ENCODE measurements at regions not wholly inside any gene's neighbourhood (a gene's known extent, or its start where the extent isn't known, plus 50 kb on each side); places are given as distances from the start of the nearest gene placed in this dataset.

DNA sequence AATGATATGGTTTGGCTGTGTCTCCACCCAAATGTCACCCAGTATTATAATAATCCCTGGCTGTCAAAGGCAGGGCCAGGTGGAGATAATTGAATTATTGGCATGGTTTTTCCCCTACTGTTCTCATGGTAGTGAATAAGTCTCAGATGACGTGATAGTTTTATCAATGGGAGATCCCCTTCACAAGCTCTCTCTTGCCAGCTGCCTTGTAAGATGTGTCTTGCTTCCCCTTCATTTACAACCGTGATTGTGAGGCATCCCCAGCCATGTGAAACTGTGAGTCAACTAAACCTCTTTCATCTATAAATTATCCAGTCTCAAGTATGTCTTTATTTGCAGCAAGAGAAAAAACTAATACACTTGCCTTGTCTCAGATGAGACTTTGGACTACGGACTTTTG lies 907.3 kb upstream of the MANEA start:
- H3K4me3 ChIP-seq (ENCODE audit: low read depth, low read length): no peak overlapping the region
- no peak for DNase-seq (ENCODE audit: low read depth, low spot score)
- in situ Hi-C loops (cut with HindIII; ENCODE audit: low sequenced_read_pairs): no loop called here
- TF ChIP-seq, protein P1, sequence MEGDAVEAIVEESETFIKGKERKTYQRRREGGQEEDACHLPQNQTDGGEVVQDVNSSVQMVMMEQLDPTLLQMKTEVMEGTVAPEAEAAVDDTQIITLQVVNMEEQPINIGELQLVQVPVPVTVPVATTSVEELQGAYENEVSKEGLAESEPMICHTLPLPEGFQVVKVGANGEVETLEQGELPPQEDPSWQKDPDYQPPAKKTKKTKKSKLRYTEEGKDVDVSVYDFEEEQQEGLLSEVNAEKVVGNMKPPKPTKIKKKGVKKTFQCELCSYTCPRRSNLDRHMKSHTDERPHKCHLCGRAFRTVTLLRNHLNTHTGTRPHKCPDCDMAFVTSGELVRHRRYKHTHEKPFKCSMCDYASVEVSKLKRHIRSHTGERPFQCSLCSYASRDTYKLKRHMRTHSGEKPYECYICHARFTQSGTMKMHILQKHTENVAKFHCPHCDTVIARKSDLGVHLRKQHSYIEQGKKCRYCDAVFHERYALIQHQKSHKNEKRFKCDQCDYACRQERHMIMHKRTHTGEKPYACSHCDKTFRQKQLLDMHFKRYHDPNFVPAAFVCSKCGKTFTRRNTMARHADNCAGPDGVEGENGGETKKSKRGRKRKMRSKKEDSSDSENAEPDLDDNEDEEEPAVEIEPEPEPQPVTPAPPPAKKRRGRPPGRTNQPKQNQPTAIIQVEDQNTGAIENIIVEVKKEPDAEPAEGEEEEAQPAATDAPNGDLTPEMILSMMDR (IDR thresholded peaks at IDR 0.05; ENCODE audit: low read depth, low read length): no peak

DNA sequence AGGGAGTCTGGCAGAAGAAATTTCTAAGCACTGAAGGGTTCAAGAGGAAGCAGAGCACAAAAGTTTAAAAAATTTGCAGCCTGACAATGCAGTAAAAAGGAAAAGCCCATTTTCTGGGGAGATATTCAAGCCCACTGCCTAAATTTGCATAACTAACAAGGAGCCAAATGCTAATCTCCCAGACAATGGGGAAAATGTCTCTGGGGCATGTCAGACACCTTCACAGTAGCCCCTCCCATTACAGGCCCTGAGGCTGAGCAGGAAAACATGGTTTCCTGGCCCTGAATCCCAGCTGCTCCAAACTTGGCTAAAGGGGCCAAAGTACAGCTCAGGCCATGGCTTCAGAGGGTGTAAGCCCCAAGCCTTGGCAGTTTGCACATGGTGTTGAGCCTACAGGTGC lies 908.5 kb upstream of the MANEA start:
- in situ Hi-C loops (cut with HindIII; ENCODE audit: low sequenced_read_pairs): no loop called here
- no peak overlapping the region for H3K4me3 ChIP-seq (ENCODE audit: low read depth, low read length)
- TF ChIP-seq, protein P1 (IDR thresholded peaks at IDR 0.05; ENCODE audit: low read depth, low read length): no peak
- no peak for DNase-seq (ENCODE audit: low read depth, low spot score)

DNA sequence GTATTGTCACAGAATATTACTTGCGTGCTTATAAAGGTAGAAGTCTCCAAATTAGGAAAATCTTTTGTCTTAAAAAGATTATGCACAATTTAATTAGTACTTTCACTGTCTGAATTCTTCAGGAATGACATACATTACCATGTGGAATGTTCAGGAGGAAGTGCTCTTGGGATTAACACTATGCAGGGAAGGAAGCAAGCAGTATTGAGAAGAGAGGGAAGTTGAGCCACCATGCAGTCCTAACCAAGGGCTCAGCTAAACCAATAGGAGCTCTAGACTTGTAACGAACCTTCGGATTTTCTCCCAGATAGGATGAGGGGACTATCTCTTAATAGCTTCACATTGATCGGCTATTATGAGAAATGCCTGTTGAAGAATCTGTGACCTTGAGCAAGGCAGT lies 918.4 kb upstream of the MANEA start:
- no peak overlapping the region for H3K4me3 ChIP-seq (ENCODE audit: low read depth, low read length)
- in situ Hi-C loops (cut with HindIII; ENCODE audit: low sequenced_read_pairs): no loop called here
- TF ChIP-seq, protein P1 (IDR thresholded peaks at IDR 0.05; ENCODE audit: low read depth, low read length): no peak
- no peak for DNase-seq (ENCODE audit: low read depth, low spot score)

DNA sequence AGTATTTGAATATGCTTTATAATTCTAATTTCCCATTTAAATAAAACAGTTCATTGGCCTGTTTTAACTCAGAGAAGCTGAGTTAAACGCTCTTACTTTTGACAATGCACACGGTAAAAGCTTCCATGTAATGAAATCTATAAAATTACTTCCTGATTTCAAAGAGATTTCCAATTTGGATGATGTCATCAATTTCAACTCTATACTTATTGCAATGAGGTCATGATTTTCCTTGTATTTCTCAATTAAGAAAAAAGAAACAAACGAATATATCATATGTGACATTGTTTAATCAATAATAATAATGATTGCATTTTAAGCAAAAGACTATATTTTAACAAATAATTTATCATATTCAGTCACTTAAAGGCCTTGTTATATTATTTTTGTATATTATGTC lies 926.1 kb upstream of the MANEA start:
- TF ChIP-seq, protein P1 (IDR thresholded peaks at IDR 0.05; ENCODE audit: low read depth, low read length): no peak
- no peak overlapping the region for H3K4me3 ChIP-seq (ENCODE audit: low read depth, low read length)
- in situ Hi-C loops (cut with HindIII; ENCODE audit: low sequenced_read_pairs): no loop called here
- DNase-seq (ENCODE audit: low read depth, low spot score): no peak

DNA sequence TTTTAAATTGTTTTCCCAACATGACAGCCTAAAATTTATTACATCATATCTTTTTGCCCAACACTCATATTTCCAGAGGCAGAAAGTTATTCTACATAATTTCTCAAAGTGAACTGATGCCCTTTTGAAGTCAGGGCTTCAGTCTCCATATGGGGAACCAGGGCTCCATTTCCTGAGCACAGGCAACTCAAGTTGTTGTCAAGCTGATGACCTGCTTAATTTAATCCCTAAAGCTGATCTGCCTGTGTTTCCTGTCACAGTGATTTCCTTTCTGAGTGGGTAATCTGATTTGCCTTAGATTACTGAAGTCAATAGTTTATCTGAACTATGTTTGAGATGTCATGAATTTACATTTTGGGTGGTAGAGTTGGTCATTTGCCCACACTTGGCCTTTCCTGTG lies 932.1 kb upstream of the MANEA start:
- TF ChIP-seq, protein P1 (IDR thresholded peaks at IDR 0.05; ENCODE audit: low read depth, low read length): no peak
- H3K4me3 ChIP-seq (ENCODE audit: low read depth, low read length): no peak overlapping the region
- in situ Hi-C loops (cut with HindIII; ENCODE audit: low sequenced_read_pairs): no loop called here
- no peak for DNase-seq (ENCODE audit: low read depth, low spot score)

DNA sequence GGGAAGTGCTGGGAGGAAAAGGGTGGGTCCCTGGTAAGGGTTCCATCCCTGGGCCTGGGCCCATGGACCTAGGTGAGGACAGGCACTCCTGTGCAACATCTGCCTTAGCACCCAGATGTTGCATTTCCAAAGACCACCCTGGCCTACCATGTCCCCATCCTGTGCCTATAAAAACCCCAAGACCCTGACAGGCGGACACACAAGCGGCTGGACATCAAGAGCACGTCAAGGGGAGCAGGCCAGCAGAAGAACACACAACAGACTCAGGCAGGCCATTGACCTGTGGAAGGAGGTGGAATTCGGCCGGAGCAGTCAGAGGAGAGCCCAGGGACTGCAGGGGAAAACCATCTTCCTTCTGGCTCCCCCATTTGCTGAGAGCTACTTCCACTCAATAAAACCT lies 937.8 kb upstream of the MANEA start:
- no peak overlapping the region for H3K4me3 ChIP-seq (ENCODE audit: low read depth, low read length)
- TF ChIP-seq, protein P1 (IDR thresholded peaks at IDR 0.05; ENCODE audit: low read depth, low read length): no peak
- DNase-seq (ENCODE audit: low read depth, low spot score): no peak
- in situ Hi-C loops (cut with HindIII; ENCODE audit: low sequenced_read_pairs): no loop called here

DNA sequence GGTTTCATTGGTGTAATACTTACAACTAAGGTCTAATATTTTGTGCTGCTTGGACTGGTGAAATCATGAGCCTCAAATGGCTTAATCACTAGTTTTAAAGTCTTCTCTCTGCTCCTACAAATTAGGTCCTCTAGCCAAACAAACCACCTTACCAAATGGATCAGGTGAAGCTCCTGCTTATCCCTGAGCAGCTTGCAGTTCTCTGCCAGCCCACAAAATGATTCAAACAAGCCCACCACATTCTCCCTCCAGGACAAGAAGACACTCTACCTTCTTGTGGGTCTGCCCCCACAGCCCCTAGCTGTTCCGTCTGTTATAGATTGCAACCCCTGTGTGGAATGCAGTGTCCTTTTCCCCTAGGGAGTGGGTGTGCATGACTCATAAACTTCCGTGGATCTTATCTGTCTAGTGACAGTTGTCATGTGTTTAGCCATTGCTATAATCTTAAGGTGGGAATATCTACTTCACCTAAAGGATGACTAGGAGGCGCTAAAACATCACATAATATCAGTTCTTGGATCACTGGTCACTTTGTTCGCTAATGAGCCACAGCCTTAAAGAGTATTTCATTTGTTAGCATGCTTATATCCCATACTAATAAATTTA lies 940.5 kb upstream of the MANEA start:
- DNase-seq (ENCODE audit: low read depth, low spot score): peak; percentile 13
- TF ChIP-seq, protein P1 (IDR thresholded peaks at IDR 0.05; ENCODE audit: low read depth, low read length): peak; percentile 14
- H3K4me3 ChIP-seq (ENCODE audit: low read depth, low read length): no peak overlapping the region
- in situ Hi-C loops (cut with HindIII; ENCODE audit: low sequenced_read_pairs): no loop called here

Measured in astrocyte of the spinal cord (primary cell).